Kidney (tissue), 13 donors: ENCODE measurements at regions not wholly inside any gene's neighbourhood (a gene's known extent, or its start where the extent isn't known, plus 50 kb on each side); places are given as distances from the start of the nearest gene placed in this dataset.

Experiments
- DNase-seq, 5 donors: peaks; one replicate each; pipeline ENCODE4 v3.0.0-alpha.2; 2013 to 2020
- FAIRE-seq: peaks from 2 replicates; lab custom pipeline; 2012; peaks lifted over from hg19 to GRCh38; lab: Jason Lieb, UNC
- H3K27ac ChIP-seq, 2 donors: one replicate each; pipeline ENCODE4 v1.7.0; 2013; ENCODE audit warnings: low read depth in 2 of 2, low read length in 2 of 2, inconsistent platforms in 1 of 2
- H3K27me3 ChIP-seq: one replicate; pipeline ENCODE4 v1.7.1; 2013; ENCODE audit warnings: low read length, inconsistent platforms; ENCODE audit not compliant: control insufficient read depth, insufficient read depth
- H3K36me3 ChIP-seq, 3 donors: one replicate each; pipeline versions ENCODE4 v1.7.0 to v1.7.1; 2013; ENCODE audit warnings: low read length in 3 of 3, control low read depth in 1 of 3, inconsistent platforms in 1 of 3; ENCODE audit not compliant: insufficient read depth in 3 of 3, control insufficient read depth in 2 of 3
- H3K4me1 ChIP-seq, 3 donors: one replicate each; pipeline versions ENCODE4 v1.7.0 to v1.7.1; 2013; ENCODE audit warnings: low read length in 3 of 3, inconsistent platforms in 1 of 3, low read depth in 1 of 3; ENCODE audit not compliant: control insufficient read depth in 2 of 3, insufficient read depth in 2 of 3
- H3K4me3 ChIP-seq, 3 donors: one replicate each; pipeline versions ENCODE4 v1.7.0 to v1.8.1; 2013; ENCODE audit warnings: low read length in 3 of 3, control low read depth in 1 of 3, inconsistent platforms in 1 of 3
- H3K9ac ChIP-seq, 3 donors: one replicate each; pipeline versions ENCODE4 v1.7.0 to v1.7.1; 2013; ENCODE audit warnings: low read length in 3 of 3, control low read depth in 1 of 3, inconsistent platforms in 1 of 3
- H3K9me3 ChIP-seq, 3 donors: one replicate each; pipeline versions ENCODE4 v1.7.0 to v1.7.1; 2013; ENCODE audit warnings: low read length in 3 of 3, control low read depth in 1 of 3, inconsistent platforms in 1 of 3; ENCODE audit not compliant: control insufficient read depth in 2 of 3, insufficient read depth in 1 of 3
- intact Hi-C: fragments of 100-400 bp; cut with DNase I; formaldehyde crosslinking; loops from one replicate; pipeline ENCODE4 v1.11.1; 2022
- TF ChIP-seq, protein P1 (sequence below): IDR thresholded peaks from 3 replicates; pipeline ENCODE4 v1.5.1; 2012; ENCODE audit warnings: mild to moderate bottlenecking, moderate library complexity, borderline replicate concordance; ENCODE audit not compliant: insufficient read depth; ENCODE audit errors: extremely low read depth
- donor health status: control.
- donor health status: control.
- donor health status: control.
- donor health status: control.
- donor health status: control.
- donor health status: DM: yes; HTN: yes; CAD: no.
- donor health status: Normal renal cell carcinoma (clear cell type).

DNA sequence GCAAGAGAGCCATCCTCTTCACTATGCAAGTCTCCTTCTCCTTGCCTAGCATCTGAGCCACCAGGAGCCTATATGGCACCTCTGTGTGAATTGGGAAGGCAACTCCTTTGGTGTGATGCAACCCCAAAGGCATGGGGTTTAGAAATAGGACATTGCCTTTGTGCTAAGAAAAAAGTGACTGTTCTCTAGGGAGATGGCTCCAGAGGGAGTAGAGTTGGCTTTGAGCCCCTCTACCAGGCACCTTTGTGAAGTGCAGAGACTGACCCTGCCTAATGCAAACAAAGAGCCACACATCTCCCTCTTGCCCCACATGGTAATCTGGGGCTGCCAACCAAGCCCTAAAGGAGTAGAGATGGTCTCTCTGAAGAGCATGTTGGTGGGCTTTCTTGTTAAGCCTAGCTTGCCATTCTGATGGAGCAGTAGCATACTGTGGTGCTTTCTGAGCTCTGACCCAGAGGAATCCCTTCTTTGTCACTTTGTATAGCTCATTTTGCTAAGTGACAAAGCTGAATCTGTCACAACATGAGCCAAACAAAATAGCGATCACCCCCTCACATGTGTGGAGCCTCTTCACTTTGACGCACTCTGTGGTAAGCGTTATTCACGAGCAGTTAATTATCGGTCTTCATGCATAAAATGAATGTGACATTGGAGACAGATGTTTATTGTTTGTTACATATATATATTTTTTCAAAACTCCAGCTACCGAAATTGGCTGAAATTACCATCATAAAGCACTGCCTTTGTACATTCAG lies 74.4 kb downstream of the RWDD3 start:
- Histone ChIP-seq H3K27me3 (no peaks in the 10 kb centered on the region), H3K9ac (no peak overlapping the region), H3K36me3 (no peaks in the 10 kb centered on the region), H3K4me1 (no peaks in the 10 kb centered on the region), H3K27ac (no peak overlapping the region), H3K9me3 (no peaks in the 10 kb centered on the region), H3K4me3 (no peak overlapping the region)
- intact Hi-C loops, result no loop called here
- TF ChIP-seq, protein P1, sequence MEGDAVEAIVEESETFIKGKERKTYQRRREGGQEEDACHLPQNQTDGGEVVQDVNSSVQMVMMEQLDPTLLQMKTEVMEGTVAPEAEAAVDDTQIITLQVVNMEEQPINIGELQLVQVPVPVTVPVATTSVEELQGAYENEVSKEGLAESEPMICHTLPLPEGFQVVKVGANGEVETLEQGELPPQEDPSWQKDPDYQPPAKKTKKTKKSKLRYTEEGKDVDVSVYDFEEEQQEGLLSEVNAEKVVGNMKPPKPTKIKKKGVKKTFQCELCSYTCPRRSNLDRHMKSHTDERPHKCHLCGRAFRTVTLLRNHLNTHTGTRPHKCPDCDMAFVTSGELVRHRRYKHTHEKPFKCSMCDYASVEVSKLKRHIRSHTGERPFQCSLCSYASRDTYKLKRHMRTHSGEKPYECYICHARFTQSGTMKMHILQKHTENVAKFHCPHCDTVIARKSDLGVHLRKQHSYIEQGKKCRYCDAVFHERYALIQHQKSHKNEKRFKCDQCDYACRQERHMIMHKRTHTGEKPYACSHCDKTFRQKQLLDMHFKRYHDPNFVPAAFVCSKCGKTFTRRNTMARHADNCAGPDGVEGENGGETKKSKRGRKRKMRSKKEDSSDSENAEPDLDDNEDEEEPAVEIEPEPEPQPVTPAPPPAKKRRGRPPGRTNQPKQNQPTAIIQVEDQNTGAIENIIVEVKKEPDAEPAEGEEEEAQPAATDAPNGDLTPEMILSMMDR, result no peak
- DNase-seq (peak in 2 of 5 donors; percentile 38 to 58), FAIRE-seq (no peak)

DNA sequence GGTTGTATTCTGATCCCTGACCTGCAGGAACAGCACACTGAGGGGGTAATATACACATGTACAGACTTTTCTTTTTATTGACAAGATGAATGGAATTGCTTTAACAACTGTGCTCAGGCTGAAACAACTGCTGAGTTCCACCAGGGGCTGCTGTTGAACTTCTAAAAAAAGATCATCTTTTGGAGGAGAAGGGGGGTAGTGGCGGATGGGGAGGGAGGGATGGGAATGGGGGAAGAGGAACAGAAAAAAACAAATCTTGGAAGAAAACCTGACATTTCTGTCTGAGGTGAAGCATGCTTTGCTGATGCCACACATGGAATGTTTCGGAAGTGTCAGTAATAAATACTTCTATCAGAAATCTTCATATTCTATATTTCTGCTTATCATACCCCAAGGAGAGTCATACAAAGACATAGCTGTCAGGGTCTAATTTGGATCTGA lies 75.0 kb downstream of the RWDD3 start:
- intact Hi-C loops, result no loop called here
- Histone ChIP-seq H3K4me3 (no peak overlapping the region), H3K9ac (no peak overlapping the region), H3K4me1 (no peaks in the 10 kb centered on the region), H3K27ac (no peak overlapping the region), H3K36me3 (no peaks in the 10 kb centered on the region), H3K27me3 (no peaks in the 10 kb centered on the region), H3K9me3 (no peaks in the 10 kb centered on the region)
- DNase-seq (peak in 3 of 5 donors; percentile 26 to 83 (median 62)), FAIRE-seq (no peak)
- TF ChIP-seq, protein P1, result peak; percentile 34

DNA sequence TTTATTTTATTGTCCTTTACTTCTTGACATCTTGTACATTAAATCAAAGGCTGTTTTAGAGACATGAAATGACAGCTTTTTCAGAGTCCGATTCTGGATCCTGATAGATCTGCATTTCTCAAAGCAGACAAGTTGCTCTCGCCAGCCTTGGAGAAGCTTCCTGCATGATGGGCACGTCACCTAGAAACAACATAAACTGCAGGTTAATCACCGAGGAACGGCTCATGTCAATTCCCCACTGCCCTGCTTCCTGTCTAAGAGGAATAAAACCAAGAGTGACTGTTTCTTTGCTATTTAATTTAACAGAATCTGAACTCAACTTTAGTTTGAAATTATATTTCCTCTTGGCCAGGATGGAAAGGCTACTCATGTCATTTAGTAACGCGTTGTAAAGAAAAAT lies 77.0 kb downstream of the RWDD3 start:
- Histone ChIP-seq H3K4me1 (no peaks in the 10 kb centered on the region), H3K9ac (no peak overlapping the region), H3K36me3 (no peaks in the 10 kb centered on the region), H3K27me3 (no peaks in the 10 kb centered on the region), H3K9me3 (no peaks in the 10 kb centered on the region), H3K27ac (no peak overlapping the region), H3K4me3 (no peak overlapping the region)
- intact Hi-C loops, result no loop called here
- FAIRE-seq (no peak), DNase-seq (peak in 2 of 5 donors; percentile 13 to 45)
- TF ChIP-seq, protein P1, result no peak
